Type B pancreatic cell (in vitro differentiated cells): ENCODE measurements at regions not wholly inside any gene's neighbourhood (a gene's known extent, or its start where the extent isn't known, plus 50 kb on each side); places are given as distances from the start of the nearest gene placed in this dataset.

Experiments used
- DNase-seq: peaks from one replicate; pipeline ENCODE4 v3.0.0; 2021; ENCODE audit warnings: mixed read lengths; ENCODE audit not compliant: unreplicated experiment; ENCODE audit errors: extremely low spot score
- H3K27ac Mint-ChIP-seq: 2 replicates; pipeline ENCODE4 v1.8.0; 2021; ENCODE audit warnings: mild to moderate bottlenecking, mixed read lengths
- H3K27me3 Mint-ChIP-seq: 2 replicates; pipeline ENCODE4 v1.8.0; 2021; ENCODE audit warnings: mixed read lengths
- H3K36me3 Mint-ChIP-seq: 2 replicates; pipeline ENCODE4 v1.8.0; 2021; ENCODE audit warnings: mixed read lengths
- H3K4me1 Mint-ChIP-seq: one replicate; pipeline ENCODE4 v1.8.0; 2021; ENCODE audit warnings: mixed read lengths; ENCODE audit not compliant: unreplicated experiment
- H3K4me3 Mint-ChIP-seq: 2 replicates; pipeline ENCODE4 v1.8.0; 2021; ENCODE audit warnings: mild to moderate bottlenecking, mixed read lengths
- H3K9me3 Mint-ChIP-seq: 2 replicates; pipeline ENCODE4 v1.8.0; 2021; ENCODE audit warnings: mixed read lengths
- CTCF ChIP-seq: fragments of 200-600 bp; sonication (generic); conservative IDR thresholded peaks from 2 replicates; pipeline ENCODE4 v1.5.0; 2021; ENCODE audit warnings: antibody characterized with exemption, mild to moderate bottlenecking

DNA sequence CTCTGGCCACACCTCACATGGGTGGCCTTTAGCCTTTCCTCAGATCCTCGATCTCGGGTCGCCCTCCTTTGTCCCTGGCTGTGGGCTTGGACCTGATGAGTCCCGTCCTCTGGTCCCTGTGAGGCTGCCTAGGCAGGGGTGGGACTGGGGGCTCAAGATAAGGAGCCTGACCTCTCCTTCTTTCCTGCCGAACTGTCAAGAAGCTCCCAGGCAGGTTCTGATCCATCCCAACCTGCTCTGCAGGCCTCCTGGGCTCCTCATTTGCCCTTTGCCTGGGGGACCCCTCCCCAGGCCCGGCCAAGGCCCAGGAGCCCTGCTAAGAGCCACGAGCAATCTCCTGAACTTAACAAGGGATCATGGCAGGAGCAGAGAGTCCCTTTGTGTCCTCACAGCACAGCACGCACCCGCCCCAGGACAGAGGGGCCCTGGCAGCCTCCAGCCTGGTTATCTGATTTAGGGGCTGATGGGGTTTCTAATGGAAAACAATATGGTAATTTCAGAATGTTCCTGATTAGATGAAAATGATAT lies 82.4 kb upstream of the POU3F1 start:
- Mint-ChIP-seq H3K36me3 (no peaks in the 10 kb centered on the region), H3K9me3 (no peaks in the 10 kb centered on the region), H3K4me3 (no peak overlapping the region), H3K27ac (no peak overlapping the region), H3K4me1 (peaks cover 15% of the 10 kb centered on the region), H3K27me3 (peaks cover 32% of the 10 kb centered on the region)
- DNase-seq, result no peak
- TF ChIP-seq CTCF, result no peak

DNA sequence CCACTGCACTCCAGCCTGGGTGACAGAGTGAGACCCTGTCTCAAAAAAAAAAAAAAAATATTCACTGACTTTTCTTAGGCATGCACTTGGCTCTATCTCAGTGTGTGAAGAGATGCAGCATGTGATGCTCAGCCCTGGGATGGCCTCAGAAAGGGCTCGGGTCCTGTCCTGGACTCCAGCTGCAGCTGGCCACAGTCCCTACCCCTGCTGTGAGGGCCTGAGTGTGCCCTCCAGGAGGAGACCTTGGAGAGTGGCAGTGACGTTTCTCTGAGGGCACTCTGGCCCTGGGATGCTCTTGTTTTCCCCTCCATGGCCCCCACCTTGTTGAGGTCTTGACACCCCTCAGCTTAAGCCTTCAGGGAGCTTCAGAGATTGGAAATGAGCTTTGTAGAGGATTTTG lies 81.9 kb upstream of the POU3F1 start:
- peaks cover 32% of the 10 kb centered on the region for H3K27me3 Mint-ChIP-seq
- H3K9me3 Mint-ChIP-seq, result no peaks in the 10 kb centered on the region
- H3K27ac Mint-ChIP-seq, result no peak overlapping the region
- peaks cover 15% of the 10 kb centered on the region for H3K4me1 Mint-ChIP-seq
- H3K36me3 Mint-ChIP-seq, result no peaks in the 10 kb centered on the region
- no peak for DNase-seq
- TF ChIP-seq CTCF, result no peak
- no peak overlapping the region for H3K4me3 Mint-ChIP-seq

- H3K4me1 Mint-ChIP-seq, result peaks cover 10% of the 10 kb centered on the region
- no peak overlapping the region for H3K27ac Mint-ChIP-seq
- no peak for DNase-seq
- H3K27me3 Mint-ChIP-seq, result peaks cover 26% of the 10 kb centered on the region
- no peak for TF ChIP-seq CTCF
- H3K9me3 Mint-ChIP-seq, result no peaks in the 10 kb centered on the region
- no peak overlapping the region for H3K4me3 Mint-ChIP-seq
- H3K36me3 Mint-ChIP-seq, result no peaks in the 10 kb centered on the region
Observed at GRCh38 chr1:38127428-38127827, 80.8 kb upstream of the POU3F1 start.

- Mint-ChIP-seq H3K4me3 (no peak overlapping the region), H3K4me1 (peaks cover 7% of the 10 kb centered on the region), H3K27ac (no peak overlapping the region), H3K36me3 (no peaks in the 10 kb centered on the region), H3K9me3 (no peaks in the 10 kb centered on the region), H3K27me3 (peaks cover 23% of the 10 kb centered on the region)
- no peak for DNase-seq
- TF ChIP-seq CTCF, result no peak
Observed at GRCh38 chr1:38126970-38127369, 80.4 kb upstream of the POU3F1 start.

- Mint-ChIP-seq H3K27me3 (peaks cover 18% of the 10 kb centered on the region), H3K9me3 (no peaks in the 10 kb centered on the region), H3K36me3 (no peaks in the 10 kb centered on the region), H3K27ac (no peak overlapping the region), H3K4me3 (no peak overlapping the region), H3K4me1 (peaks cover 1% of the 10 kb centered on the region)
- no peak for TF ChIP-seq CTCF
- no peak for DNase-seq
Observed at GRCh38 chr1:38125837-38126520, 79.4 kb upstream of the POU3F1 start.
